Mesothelial cell of epicardium (in vitro differentiated cells): ENCODE measurements at regions not wholly inside any gene's neighbourhood (a gene's known extent, or its start where the extent isn't known, plus 50 kb on each side); places are given as distances from the start of the nearest gene placed in this dataset.

Experiments used
- DNase-seq, 2 experiments: peaks; one replicate each; pipeline ENCODE4 v3.0.0; 2021; ENCODE audit warnings: low spot score in 2 of 2; ENCODE audit not compliant: unreplicated experiment in 2 of 2
- H3K27ac Mint-ChIP-seq: 2 replicates; pipeline ENCODE4 v1.8.0; 2021; ENCODE audit warnings: mixed read lengths
- H3K27me3 Mint-ChIP-seq: 2 replicates; pipeline ENCODE4 v1.8.0; 2021; ENCODE audit warnings: low read depth, mixed read lengths
- H3K36me3 Mint-ChIP-seq: 2 replicates; pipeline ENCODE4 v1.8.0; 2021; ENCODE audit warnings: mixed read lengths
- H3K4me1 Mint-ChIP-seq: 2 replicates; pipeline ENCODE4 v1.8.0; 2021; ENCODE audit warnings: mixed read lengths
- H3K4me3 Mint-ChIP-seq: 2 replicates; pipeline ENCODE4 v1.8.0; 2021; ENCODE audit warnings: mild to moderate bottlenecking, moderate library complexity, mixed read lengths
- H3K9me3 Mint-ChIP-seq: 2 replicates; pipeline ENCODE4 v1.8.0; 2021; ENCODE audit warnings: mixed read lengths
- CTCF ChIP-seq: fragments of 200-600 bp; sonication (generic); IDR thresholded peaks from one replicate; pipeline ENCODE4 v1.5.0; 2021; ENCODE audit warnings: antibody characterized with exemption; ENCODE audit not compliant: unreplicated experiment

- H3K27me3 Mint-ChIP-seq, result peaks cover 74% of the 10 kb centered on the region
- H3K36me3 Mint-ChIP-seq, result no peaks in the 10 kb centered on the region
- H3K4me3 Mint-ChIP-seq, result no peak overlapping the region
- TF ChIP-seq CTCF, result no peak
- DNase-seq, result no peak
- H3K27ac Mint-ChIP-seq, result no peak overlapping the region
- peaks cover 5% of the 10 kb centered on the region for H3K9me3 Mint-ChIP-seq
- no peaks in the 10 kb centered on the region for H3K4me1 Mint-ChIP-seq
These were observed 235.1 kb downstream of the RRAGC start for GRCh38 chr1:38624336-38625039.

GRCh38 chr1:38623529-38623928 is 236.0 kb downstream of the RRAGC start:
- no peaks in the 10 kb centered on the region for H3K9me3 Mint-ChIP-seq
- no peaks in the 10 kb centered on the region for H3K36me3 Mint-ChIP-seq
- H3K4me1 Mint-ChIP-seq, result no peaks in the 10 kb centered on the region
- no peak overlapping the region for H3K27ac Mint-ChIP-seq
- peaks cover 74% of the 10 kb centered on the region for H3K27me3 Mint-ChIP-seq
- DNase-seq, result no peak
- TF ChIP-seq CTCF, result no peak
- no peak overlapping the region for H3K4me3 Mint-ChIP-seq

GRCh38 chr1:38622197-38622596 is 237.4 kb downstream of the RRAGC start:
- TF ChIP-seq CTCF, result no peak
- DNase-seq, result no peak
- no peaks in the 10 kb centered on the region for H3K4me1 Mint-ChIP-seq
- no peaks in the 10 kb centered on the region for H3K36me3 Mint-ChIP-seq
- H3K9me3 Mint-ChIP-seq, result no peaks in the 10 kb centered on the region
- peaks cover 73% of the 10 kb centered on the region for H3K27me3 Mint-ChIP-seq
- no peak overlapping the region for H3K27ac Mint-ChIP-seq
- H3K4me3 Mint-ChIP-seq, result no peak overlapping the region

- H3K36me3 Mint-ChIP-seq, result no peaks in the 10 kb centered on the region
- H3K4me3 Mint-ChIP-seq, result no peak overlapping the region
- H3K4me1 Mint-ChIP-seq, result no peaks in the 10 kb centered on the region
- H3K27me3 Mint-ChIP-seq, result peaks cover 73% of the 10 kb centered on the region
- no peak for DNase-seq
- H3K9me3 Mint-ChIP-seq, result peaks cover 6% of the 10 kb centered on the region
- TF ChIP-seq CTCF, result no peak
- H3K27ac Mint-ChIP-seq, result no peak overlapping the region
These were observed 242.7 kb downstream of the RRAGC start for GRCh38 chr1:38616846-38617245.

- Mint-ChIP-seq H3K9me3 (peaks cover 6% of the 10 kb centered on the region), H3K27ac (no peak overlapping the region), H3K27me3 (peaks cover 76% of the 10 kb centered on the region), H3K4me3 (no peak overlapping the region), H3K4me1 (no peaks in the 10 kb centered on the region), H3K36me3 (no peaks in the 10 kb centered on the region)
- TF ChIP-seq CTCF, result no peak
- DNase-seq, result no peak
These were observed 243.9 kb downstream of the RRAGC start for GRCh38 chr1:38615680-38616079.
